HEK293 (cell line): ENCODE measurements at regions not wholly inside any gene's neighbourhood (a gene's known extent, or its start where the extent isn't known, plus 50 kb on each side); places are given as distances from the start of the nearest gene placed in this dataset.
"Not testable (repeated sequence)": the region's sequence is repeated elsewhere in the genome, so short reads cannot be mapped to it uniquely, and the experiment has no call there.

Experiments
- CTCF ChIA-PET: fragments of 350-600 bp; formaldehyde crosslinking; extraction: SDS; loops from one replicate; lab custom pipeline; 2021; ENCODE audit warnings: antibody characterized with exemption; lab: Yijun Ruan, JAX
- POLR2A ChIA-PET: fragments of 300-600 bp; formaldehyde crosslinking; extraction: SDS; loops from one replicate; lab custom pipeline; 2020; ENCODE audit warnings: antibody characterized with exemption, inconsistent platforms; lab: Yijun Ruan, JAX
- H3K27ac ChIP-seq: fragments of 200-500 bp; sonication (Bioruptor generic); 2 replicates; pipeline ENCODE4 v1.5.1; 2014; ENCODE audit warnings: low read depth, low read length, control low read depth, inconsistent platforms; ENCODE audit errors: extremely low read depth
- H3K36me3 ChIP-seq, 2 experiments: fragments of 200-500 bp in 1 of 2; sonication (Bioruptor generic) in 1 of 2; 1 replicate in 1 of 2; 2 replicates in 1 of 2; pipeline ENCODE4 v1.5.1; 2014 to 2017; ENCODE audit warnings: inconsistent platforms in 2 of 2, low read length in 2 of 2; ENCODE audit not compliant: control insufficient read depth in 2 of 2, insufficient read depth in 1 of 2
- H3K4me1 ChIP-seq: fragments of 200-500 bp; sonication (Bioruptor generic); 2 replicates; pipeline ENCODE4 v1.5.1; 2014; ENCODE audit warnings: mild to moderate bottlenecking, low read length, inconsistent platforms; ENCODE audit not compliant: control insufficient read depth, insufficient read depth
- H3K4me3 ChIP-seq: 2 replicates; pipeline ENCODE4 v1.5.1; 2011; ENCODE audit warnings: low read depth, mild to moderate bottlenecking, control low read depth, low read length, moderate library complexity
- H3K9me3 ChIP-seq: fragments of 200-500 bp; sonication (Bioruptor generic); 2 replicates; pipeline ENCODE4 v1.5.1; 2014; ENCODE audit warnings: low read depth, low read length, inconsistent platforms; ENCODE audit not compliant: control insufficient read depth, insufficient read depth
- KLF16 ChIP-seq: fragments of 450-650 bp; formaldehyde crosslinking; IDR thresholded peaks from 2 replicates; pipeline ENCODE4 v1.5.1; 2017; ENCODE audit warnings: missing biosample characterization, missing genetic modification characterization
- OSR2 ChIP-seq: fragments of 450-650 bp; formaldehyde crosslinking; IDR thresholded peaks from 2 replicates; pipeline ENCODE4 v1.5.1; 2016; ENCODE audit warnings: missing biosample characterization, missing genetic modification characterization
- SETDB1 ChIP-seq: IDR thresholded peaks from one replicate; pipeline ENCODE4 v1.6.1; 2017; ENCODE audit warnings: mild to moderate bottlenecking, low read length, moderate library complexity, mixed read lengths; ENCODE audit not compliant: insufficient read length
- SP2 ChIP-seq: fragments of 450-650 bp; formaldehyde crosslinking; IDR thresholded peaks from 2 replicates; pipeline ENCODE4 v1.5.1; 2016; ENCODE audit warnings: missing biosample characterization, missing genetic modification characterization
- SP3 ChIP-seq: fragments of 450-650 bp; formaldehyde crosslinking; IDR thresholded peaks from 2 replicates; pipeline ENCODE4 v1.5.1; 2016; ENCODE audit warnings: missing biosample characterization, missing genetic modification characterization
- YY1 ChIP-seq: fragments of 450-650 bp; formaldehyde crosslinking; IDR thresholded peaks from 2 replicates; pipeline ENCODE4 v1.5.1; 2018; ENCODE audit warnings: missing biosample characterization, missing genetic modification characterization
- ZFP37 ChIP-seq: fragments of 450-650 bp; formaldehyde crosslinking; IDR thresholded peaks from 2 replicates; pipeline ENCODE4 v1.5.1; 2016; ENCODE audit warnings: missing biosample characterization, missing genetic modification characterization
- ZNF514 ChIP-seq: fragments of 450-650 bp; formaldehyde crosslinking; IDR thresholded peaks from 2 replicates; pipeline ENCODE4 v1.5.1; 2016; ENCODE audit warnings: missing biosample characterization, missing genetic modification characterization
- ZNF76 ChIP-seq: fragments of 450-650 bp; formaldehyde crosslinking; IDR thresholded peaks from 2 replicates; pipeline ENCODE4; 2016; ENCODE audit warnings: low read depth, missing biosample characterization, missing genetic modification characterization, borderline replicate concordance
- TF ChIP-seq, protein P1 (sequence below): fragments of 450-650 bp; formaldehyde crosslinking; IDR thresholded peaks from 2 replicates; pipeline ENCODE4 v1.5.1; 2016; ENCODE audit warnings: missing biosample characterization, missing genetic modification characterization, borderline replicate concordance
- TF ChIP-seq, protein P2 (sequence below): fragments of 450-650 bp; formaldehyde crosslinking; IDR thresholded peaks from 2 replicates; pipeline ENCODE4 v1.5.1; 2016; ENCODE audit warnings: missing biosample characterization, missing genetic modification characterization
- TF ChIP-seq, protein P3 (sequence below): fragments of 450-650 bp; formaldehyde crosslinking; conservative IDR thresholded peaks from 2 replicates; pipeline ENCODE4 v1.5.1; 2016; ENCODE audit warnings: low read depth, missing biosample characterization, missing genetic modification characterization

DNA sequence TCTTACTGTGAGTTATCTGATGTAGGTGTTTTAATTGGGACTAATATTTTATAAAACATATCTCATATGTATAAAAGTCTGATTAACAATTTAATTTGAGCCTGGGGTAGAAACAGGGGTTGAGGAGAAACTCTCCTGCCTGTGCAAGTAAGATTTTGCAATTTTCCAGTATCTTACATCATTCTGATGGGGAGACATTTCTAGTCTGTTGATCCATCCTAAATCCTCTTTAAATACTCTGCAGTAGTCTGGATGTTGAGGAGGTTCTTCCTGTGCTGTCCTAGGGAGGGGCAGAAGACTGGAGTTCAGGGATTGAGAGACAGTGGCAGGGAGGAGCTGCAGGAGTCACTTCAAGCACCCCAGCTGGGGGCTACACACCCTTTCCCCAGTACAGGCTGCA, 287.8 kb downstream of the ADGRD1 start:
- Histone ChIP-seq H3K36me3 (no peaks in the 10 kb centered on the region), H3K27ac (no peak overlapping the region), H3K9me3 (no peaks in the 10 kb centered on the region), H3K4me3 (no peak overlapping the region), H3K4me1 (no peaks in the 10 kb centered on the region)
- ChIA-PET CTCF (interaction anchor here (0.6 kb wide), 1 partner anchor 482 kb away, joined by 4 read pairs; no protein-coding TSS in a partner anchor), POLR2A (no interaction called here)
- TF ChIP-seq, protein P1, sequence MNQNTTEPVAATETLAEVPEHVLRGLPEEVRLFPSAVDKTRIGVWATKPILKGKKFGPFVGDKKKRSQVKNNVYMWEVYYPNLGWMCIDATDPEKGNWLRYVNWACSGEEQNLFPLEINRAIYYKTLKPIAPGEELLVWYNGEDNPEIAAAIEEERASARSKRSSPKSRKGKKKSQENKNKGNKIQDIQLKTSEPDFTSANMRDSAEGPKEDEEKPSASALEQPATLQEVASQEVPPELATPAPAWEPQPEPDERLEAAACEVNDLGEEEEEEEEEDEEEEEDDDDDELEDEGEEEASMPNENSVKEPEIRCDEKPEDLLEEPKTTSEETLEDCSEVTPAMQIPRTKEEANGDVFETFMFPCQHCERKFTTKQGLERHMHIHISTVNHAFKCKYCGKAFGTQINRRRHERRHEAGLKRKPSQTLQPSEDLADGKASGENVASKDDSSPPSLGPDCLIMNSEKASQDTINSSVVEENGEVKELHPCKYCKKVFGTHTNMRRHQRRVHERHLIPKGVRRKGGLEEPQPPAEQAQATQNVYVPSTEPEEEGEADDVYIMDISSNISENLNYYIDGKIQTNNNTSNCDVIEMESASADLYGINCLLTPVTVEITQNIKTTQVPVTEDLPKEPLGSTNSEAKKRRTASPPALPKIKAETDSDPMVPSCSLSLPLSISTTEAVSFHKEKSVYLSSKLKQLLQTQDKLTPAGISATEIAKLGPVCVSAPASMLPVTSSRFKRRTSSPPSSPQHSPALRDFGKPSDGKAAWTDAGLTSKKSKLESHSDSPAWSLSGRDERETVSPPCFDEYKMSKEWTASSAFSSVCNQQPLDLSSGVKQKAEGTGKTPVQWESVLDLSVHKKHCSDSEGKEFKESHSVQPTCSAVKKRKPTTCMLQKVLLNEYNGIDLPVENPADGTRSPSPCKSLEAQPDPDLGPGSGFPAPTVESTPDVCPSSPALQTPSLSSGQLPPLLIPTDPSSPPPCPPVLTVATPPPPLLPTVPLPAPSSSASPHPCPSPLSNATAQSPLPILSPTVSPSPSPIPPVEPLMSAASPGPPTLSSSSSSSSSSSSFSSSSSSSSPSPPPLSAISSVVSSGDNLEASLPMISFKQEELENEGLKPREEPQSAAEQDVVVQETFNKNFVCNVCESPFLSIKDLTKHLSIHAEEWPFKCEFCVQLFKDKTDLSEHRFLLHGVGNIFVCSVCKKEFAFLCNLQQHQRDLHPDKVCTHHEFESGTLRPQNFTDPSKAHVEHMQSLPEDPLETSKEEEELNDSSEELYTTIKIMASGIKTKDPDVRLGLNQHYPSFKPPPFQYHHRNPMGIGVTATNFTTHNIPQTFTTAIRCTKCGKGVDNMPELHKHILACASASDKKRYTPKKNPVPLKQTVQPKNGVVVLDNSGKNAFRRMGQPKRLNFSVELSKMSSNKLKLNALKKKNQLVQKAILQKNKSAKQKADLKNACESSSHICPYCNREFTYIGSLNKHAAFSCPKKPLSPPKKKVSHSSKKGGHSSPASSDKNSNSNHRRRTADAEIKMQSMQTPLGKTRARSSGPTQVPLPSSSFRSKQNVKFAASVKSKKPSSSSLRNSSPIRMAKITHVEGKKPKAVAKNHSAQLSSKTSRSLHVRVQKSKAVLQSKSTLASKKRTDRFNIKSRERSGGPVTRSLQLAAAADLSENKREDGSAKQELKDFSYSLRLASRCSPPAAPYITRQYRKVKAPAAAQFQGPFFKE (tag by site-specific recombination), result no peak
- TF ChIP-seq ZNF514, result no peak
- TF ChIP-seq, all 188 proteins: peak for 0

DNA sequence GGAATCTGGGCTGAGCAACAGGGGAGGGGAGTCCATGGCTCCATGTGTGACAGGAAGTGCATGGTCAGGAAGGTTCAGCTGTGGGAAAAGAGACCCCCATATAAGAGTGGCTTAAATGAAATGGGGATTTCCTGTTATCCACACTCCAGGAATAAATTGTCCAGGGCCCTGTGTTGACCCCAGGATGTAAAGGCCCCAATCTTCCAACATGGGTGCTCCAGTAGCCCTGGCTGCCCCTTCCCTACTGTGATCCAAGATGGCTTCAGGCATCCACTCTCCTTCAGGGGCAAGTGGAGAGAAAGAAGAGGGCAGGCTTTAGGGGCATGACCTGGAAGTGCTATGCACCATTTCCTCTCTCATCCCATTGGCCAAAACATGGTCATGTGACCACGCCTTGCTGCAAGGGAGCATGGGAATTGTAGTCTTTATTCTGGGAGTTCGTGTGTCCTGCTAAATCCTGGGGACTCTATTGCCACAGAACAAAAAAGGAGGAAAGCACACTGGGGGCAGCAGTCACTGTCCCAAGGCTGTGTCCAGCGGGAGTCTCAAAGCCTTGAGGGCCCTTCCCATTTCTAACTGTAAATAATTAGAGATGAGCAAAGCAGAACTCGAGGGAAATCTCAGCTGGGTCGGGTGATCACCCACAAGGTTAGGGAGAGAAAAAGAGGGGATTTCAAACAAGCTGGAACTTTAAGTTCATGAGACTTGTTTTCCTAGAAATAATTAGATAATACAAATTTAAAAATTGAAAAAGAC, 289.2 kb downstream of the ADGRD1 start:
- no peak overlapping the region for H3K27ac ChIP-seq
- TF ChIP-seq, protein P2, sequence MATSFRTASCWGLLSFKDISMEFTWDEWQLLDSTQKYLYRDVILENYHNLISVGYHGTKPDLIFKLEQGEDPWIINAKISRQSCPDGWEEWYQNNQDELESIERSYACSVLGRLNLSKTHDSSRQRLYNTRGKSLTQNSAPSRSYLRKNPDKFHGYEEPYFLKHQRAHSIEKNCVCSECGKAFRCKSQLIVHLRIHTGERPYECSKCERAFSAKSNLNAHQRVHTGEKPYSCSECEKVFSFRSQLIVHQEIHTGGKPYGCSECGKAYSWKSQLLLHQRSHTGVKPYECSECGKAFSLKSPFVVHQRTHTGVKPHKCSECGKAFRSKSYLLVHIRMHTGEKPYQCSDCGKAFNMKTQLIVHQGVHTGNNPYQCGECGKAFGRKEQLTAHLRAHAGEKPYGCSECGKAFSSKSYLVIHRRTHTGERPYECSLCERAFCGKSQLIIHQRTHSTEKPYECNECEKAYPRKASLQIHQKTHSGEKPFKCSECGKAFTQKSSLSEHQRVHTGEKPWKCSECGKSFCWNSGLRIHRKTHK, result no peak
- TF ChIP-seq ZNF76 (tag by site-specific recombination) (peak; percentile 79), SP3 (tag by site-specific recombination) (peak; percentile 51; the same call in 1 of the 2 replicates), YY1 (peak; percentile 82), SETDB1 (peak; percentile 56), KLF16 (no peak), ZFP37 (tag by site-specific recombination) (no peak), SP2 (tag by site-specific recombination) (peak; percentile 56), OSR2 (no peak)
- TF ChIP-seq, protein P3, sequence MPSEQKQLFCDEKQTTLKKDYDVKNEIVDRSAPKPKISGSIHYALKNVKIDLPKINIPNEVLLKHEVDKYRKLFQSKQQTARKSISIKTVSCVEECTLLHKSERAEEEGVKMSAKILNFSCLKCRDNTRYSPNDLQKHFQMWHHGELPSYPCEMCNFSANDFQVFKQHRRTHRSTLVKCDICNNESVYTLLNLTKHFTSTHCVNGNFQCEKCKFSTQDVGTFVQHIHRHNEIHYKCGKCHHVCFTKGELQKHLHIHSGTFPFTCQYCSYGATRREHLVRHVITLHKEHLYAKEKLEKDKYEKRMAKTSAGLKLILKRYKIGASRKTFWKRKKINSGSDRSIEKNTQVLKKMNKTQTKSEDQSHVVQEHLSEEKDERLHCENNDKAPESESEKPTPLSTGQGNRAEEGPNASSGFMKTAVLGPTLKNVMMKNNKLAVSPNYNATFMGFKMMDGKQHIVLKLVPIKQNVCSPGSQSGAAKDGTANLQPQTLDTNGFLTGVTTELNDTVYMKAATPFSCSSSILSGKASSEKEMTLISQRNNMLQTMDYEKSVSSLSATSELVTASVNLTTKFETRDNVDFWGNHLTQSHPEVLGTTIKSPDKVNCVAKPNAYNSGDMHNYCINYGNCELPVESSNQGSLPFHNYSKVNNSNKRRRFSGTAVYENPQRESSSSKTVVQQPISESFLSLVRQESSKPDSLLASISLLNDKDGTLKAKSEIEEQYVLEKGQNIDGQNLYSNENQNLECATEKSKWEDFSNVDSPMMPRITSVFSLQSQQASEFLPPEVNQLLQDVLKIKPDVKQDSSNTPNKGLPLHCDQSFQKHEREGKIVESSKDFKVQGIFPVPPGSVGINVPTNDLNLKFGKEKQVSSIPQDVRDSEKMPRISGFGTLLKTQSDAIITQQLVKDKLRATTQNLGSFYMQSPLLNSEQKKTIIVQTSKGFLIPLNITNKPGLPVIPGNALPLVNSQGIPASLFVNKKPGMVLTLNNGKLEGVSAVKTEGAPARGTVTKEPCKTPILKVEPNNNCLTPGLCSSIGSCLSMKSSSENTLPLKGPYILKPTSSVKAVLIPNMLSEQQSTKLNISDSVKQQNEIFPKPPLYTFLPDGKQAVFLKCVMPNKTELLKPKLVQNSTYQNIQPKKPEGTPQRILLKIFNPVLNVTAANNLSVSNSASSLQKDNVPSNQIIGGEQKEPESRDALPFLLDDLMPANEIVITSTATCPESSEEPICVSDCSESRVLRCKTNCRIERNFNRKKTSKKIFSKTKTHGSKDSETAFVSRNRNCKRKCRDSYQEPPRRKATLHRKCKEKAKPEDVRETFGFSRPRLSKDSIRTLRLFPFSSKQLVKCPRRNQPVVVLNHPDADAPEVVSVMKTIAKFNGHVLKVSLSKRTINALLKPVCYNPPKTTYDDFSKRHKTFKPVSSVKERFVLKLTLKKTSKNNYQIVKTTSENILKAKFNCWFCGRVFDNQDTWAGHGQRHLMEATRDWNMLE (tag by site-specific recombination), result peak; percentile 88
- no peak overlapping the region for H3K4me3 ChIP-seq
- H3K36me3 ChIP-seq, result no peaks in the 10 kb centered on the region
- ChIA-PET CTCF (no interaction called here), POLR2A (no interaction called here)
- H3K9me3 ChIP-seq, result no peaks in the 10 kb centered on the region
- H3K4me1 ChIP-seq, result no peaks in the 10 kb centered on the region

DNA sequence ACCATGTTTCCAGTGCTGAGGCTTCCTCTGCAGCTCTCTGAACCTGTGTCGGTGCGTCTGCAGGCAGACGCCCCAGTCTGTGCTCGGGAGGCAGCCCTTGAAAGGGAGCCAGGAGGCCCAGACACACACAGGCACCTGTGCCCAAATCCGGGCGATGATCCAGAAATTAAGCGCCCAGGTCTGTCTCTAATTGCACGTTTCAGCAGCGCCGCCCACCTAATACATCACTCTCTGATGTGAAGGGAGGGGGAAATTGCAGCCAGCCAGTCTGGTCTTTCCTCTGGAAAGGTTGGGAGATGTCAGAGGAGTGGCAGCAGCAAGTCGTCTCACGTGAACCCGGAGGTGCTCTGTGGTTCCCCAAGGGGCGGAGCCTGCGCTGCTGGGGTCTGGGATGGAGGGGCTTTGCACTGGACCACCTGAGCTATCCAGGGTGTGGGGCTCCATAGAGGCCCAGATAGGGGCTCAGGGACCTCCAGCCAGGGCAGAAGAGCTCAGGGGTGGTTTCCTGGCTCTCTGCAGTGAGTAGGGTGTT, 290.5 kb downstream of the ADGRD1 start:
- CTCF ChIA-PET, H3K27ac ChIP-seq, POLR2A ChIA-PET, H3K36me3 ChIP-seq, H3K4me1 ChIP-seq, H3K9me3 ChIP-seq, H3K4me3 ChIP-seq: not testable (repeated sequence)

DNA sequence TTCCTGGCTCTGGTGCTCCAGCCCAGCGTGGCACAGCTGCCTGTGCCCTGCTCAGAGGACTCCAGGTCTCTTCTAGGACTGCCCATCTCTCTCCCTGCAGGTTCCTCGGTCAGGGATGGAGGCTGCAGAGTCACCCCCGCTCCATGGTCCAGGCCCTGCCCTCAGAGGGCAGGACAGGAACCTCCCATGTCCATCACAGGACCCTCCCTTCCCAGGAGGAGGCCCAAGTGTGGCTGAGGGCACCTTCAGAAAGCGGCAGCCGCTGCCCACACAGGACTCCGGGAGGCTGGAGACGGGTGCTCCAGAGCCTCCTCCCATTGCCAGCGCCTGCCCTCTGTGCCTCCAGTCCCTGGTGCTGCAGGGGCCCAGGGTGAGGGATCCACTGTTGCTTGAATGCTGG, 291.5 kb downstream of the ADGRD1 start:
- CTCF ChIA-PET, POLR2A ChIA-PET, H3K9me3 ChIP-seq, H3K4me3 ChIP-seq, H3K4me1 ChIP-seq, H3K27ac ChIP-seq, H3K36me3 ChIP-seq: not testable (repeated sequence)
